AG04450 (cell line): ENCODE measurements at regions not wholly inside any gene's neighbourhood (a gene's known extent, or its start where the extent isn't known, plus 50 kb on each side); places are given as distances from the start of the nearest gene placed in this dataset.

Source experiments
- CTCF ChIA-PET: fragments of 300-600, 350-600 bp; formaldehyde crosslinking; extraction: SDS; loops from one replicate; lab custom pipeline; 2022; ENCODE audit warnings: antibody characterized with exemption, inconsistent platforms; lab: Charles Lee
- POLR2A ChIA-PET: fragments of 350-600 bp; formaldehyde crosslinking; extraction: SDS; loops from one replicate; lab custom pipeline; 2021; ENCODE audit warnings: antibody characterized with exemption, inconsistent platforms; lab: Yijun Ruan, JAX
- DNase-seq: peaks from one replicate; pipeline ENCODE4 v3.0.0-alpha.2; 2011; ENCODE audit warnings: low read depth, low spot score
- H3K27ac ChIP-seq: one replicate; pipeline ENCODE4 v1.5.1; 2012; ENCODE audit warnings: low read depth, low read length, control low read depth
- H3K27me3 ChIP-seq: one replicate; pipeline ENCODE4 v1.6.0; 2012; ENCODE audit warnings: low read length; ENCODE audit not compliant: control insufficient read depth, insufficient read depth
- H3K4me3 ChIP-seq: 2 replicates; pipeline ENCODE4 v1.5.1; 2011; ENCODE audit warnings: mild to moderate bottlenecking, low read depth, low read length, control low read depth
- H3K9me3 ChIP-seq: 2 replicates; pipeline ENCODE4 v1.5.1; 2012; ENCODE audit warnings: low read length; ENCODE audit not compliant: control insufficient read depth, insufficient read depth
- TF ChIP-seq, protein P1 (sequence below): IDR thresholded peaks from 2 replicates; pipeline ENCODE4 v1.5.1; 2011; ENCODE audit warnings: low read depth, low read length, control low read depth, inconsistent platforms

DNA sequence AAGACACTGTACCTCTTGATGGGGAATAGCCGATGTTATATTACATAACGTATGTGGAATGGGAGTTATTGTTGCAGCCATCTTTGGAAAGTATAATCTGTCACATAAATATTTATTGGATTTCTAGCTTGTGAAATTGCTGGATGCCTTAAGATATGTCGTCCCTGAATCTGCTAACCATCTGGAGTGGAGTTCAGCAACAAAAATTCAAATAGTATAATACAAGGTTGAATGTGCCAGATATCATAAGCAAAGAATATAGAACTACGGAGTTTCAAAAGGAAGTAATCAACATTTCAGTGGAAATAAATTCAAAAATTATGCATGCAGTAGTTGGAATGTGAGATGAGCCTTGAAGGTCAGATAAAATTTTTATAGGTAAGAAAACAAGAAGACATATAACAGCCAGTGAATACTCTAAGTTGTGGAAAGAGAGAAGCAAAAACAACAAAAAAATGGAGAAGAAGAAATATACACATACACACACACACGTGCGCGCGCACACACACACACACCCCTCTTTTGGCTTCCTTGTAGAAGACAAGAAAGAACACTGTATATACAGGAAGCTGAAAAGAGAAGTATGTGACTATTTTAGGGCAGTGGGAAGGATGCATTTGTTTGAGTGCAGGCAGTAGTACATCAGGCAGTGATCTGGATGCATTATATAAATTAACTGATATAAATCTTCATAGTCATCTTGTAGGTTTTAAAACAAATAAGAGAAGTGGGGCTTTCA, 516.7 kb downstream of the KCNT2 start:
- ChIA-PET POLR2A (no interaction called here), CTCF (no interaction called here)
- no peak for DNase-seq
- Histone ChIP-seq H3K27ac (no peak overlapping the region), H3K4me3 (no peak overlapping the region), H3K27me3 (no peaks in the 10 kb centered on the region), H3K9me3 (no peaks in the 10 kb centered on the region)
- TF ChIP-seq, protein P1, sequence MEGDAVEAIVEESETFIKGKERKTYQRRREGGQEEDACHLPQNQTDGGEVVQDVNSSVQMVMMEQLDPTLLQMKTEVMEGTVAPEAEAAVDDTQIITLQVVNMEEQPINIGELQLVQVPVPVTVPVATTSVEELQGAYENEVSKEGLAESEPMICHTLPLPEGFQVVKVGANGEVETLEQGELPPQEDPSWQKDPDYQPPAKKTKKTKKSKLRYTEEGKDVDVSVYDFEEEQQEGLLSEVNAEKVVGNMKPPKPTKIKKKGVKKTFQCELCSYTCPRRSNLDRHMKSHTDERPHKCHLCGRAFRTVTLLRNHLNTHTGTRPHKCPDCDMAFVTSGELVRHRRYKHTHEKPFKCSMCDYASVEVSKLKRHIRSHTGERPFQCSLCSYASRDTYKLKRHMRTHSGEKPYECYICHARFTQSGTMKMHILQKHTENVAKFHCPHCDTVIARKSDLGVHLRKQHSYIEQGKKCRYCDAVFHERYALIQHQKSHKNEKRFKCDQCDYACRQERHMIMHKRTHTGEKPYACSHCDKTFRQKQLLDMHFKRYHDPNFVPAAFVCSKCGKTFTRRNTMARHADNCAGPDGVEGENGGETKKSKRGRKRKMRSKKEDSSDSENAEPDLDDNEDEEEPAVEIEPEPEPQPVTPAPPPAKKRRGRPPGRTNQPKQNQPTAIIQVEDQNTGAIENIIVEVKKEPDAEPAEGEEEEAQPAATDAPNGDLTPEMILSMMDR: no peak

DNA sequence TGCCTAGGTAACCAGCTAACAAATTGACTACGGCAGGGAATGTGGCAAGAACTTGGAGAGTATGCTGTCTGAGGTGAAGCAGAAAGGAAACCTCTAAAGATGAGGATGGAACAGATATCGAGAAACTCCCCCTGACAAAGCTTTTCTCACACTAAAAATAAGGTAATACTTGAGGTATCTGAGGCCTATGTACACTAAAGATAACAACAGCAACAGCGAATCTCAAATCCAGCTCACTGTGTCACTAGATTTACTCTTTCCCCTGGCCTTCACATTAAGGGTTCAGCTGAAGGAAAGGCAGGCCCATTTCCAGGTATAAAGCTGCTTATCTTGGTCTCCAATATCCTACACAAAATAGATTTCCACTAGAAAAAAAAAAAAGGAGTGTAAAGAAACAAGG, 518.0 kb downstream of the KCNT2 start:
- POLR2A ChIA-PET: no interaction called here
- Histone ChIP-seq H3K27me3 (no peaks in the 10 kb centered on the region), H3K9me3 (no peaks in the 10 kb centered on the region), H3K27ac (no peak overlapping the region), H3K4me3 (no peak overlapping the region)
- TF ChIP-seq, protein P1: no peak
- no peak for DNase-seq
- CTCF ChIA-PET: no interaction called here

DNA sequence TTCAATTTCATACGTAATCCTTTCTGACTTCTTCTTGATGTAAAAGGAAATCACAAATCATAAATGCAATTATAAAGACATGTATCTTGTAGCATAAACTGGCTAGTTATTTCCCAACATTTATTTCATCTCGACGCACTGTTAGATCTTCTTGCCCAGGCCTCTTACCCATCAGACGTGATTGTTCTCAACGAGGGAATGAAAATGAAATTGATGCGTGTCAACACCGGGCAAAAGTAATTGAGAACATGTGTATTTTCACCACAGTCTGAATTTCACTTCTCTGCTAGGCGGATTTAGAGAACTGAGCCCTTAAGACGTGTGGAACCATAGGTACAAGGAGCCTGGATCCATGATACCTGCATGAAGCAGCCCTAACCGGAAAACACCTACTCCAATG, 519.7 kb downstream of the KCNT2 start:
- Histone ChIP-seq H3K4me3 (no peak overlapping the region), H3K27me3 (no peaks in the 10 kb centered on the region), H3K27ac (no peak overlapping the region), H3K9me3 (no peaks in the 10 kb centered on the region)
- ChIA-PET CTCF (no interaction called here), POLR2A (no interaction called here)
- DNase-seq: no peak
- TF ChIP-seq, protein P1: no peak

DNA sequence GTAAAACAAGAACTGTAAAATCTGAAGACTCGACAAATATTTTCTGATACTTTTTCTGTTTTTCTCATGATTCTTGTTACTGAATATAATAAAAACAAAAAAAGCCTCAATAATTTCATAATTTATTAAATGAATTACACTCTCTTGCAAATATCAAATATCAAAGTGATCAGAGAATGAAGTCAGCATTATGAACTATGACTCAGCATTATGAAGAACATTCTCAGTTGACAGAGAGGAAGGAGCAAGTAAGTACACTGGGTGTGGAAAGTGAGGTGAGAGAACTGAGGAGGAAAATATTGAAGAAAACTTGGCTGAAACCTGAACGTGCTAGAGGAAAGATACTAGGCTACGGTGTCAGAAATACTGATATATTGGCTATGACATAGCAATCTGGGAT, 529.5 kb downstream of the KCNT2 start:
- DNase-seq: no peak
- H3K9me3 ChIP-seq: no peaks in the 10 kb centered on the region
- no peak overlapping the region for H3K27ac ChIP-seq
- no peaks in the 10 kb centered on the region for H3K27me3 ChIP-seq
- TF ChIP-seq, protein P1: no peak
- CTCF ChIA-PET: no interaction called here
- H3K4me3 ChIP-seq: no peak overlapping the region
- POLR2A ChIA-PET: no interaction called here

DNA sequence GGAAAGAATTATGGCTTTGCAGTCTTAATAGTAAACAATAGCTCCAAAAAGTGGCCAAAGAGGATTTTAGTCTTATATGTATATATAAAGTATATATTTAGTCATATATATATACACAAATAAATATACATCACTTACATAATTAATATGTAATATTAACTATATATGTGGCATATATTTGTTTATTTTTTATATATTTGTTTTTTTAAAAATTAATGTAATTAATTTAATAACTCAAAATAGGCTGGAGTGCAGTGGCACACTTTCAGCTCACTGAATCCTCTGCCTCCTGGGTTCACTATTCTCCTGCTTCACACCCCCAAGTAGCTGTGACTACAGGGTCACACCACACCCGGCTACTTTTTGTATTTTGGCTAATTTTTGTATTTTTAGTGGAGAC, 532.6 kb downstream of the KCNT2 start:
- ChIA-PET POLR2A (no interaction called here), CTCF (no interaction called here)
- TF ChIP-seq, protein P1: no peak
- DNase-seq: no peak
- Histone ChIP-seq H3K27me3 (no peaks in the 10 kb centered on the region), H3K9me3 (no peaks in the 10 kb centered on the region), H3K4me3 (no peak overlapping the region), H3K27ac (no peak overlapping the region)
